SK-N-MC (cell line): ENCODE measurements at regions not wholly inside any gene's neighbourhood (a gene's known extent, or its start where the extent isn't known, plus 50 kb on each side); places are given as distances from the start of the nearest gene placed in this dataset.

Experiments
- FOXP2 ChIP-seq: optimal IDR thresholded peaks from 2 replicates; pipeline ENCODE3; 2011; ENCODE audit warnings: mild to moderate bottlenecking, moderate library complexity; ENCODE audit not compliant: insufficient read depth; ENCODE audit errors: extremely low read length, control extremely low read depth
- POLR2AphosphoS5 ChIP-seq: IDR thresholded peaks from 2 replicates; pipeline ENCODE4 v1.6.1; 2012; ENCODE audit warnings: mild to moderate bottlenecking, low read depth, low read length, borderline replicate concordance

- TF ChIP-seq FOXP2 (no peak), POLR2AphosphoS5 (no peak)
Measured at GRCh38 chr5:61967681-61968080, 338.3 kb upstream of the KIF2A start.
